ENCODE measurements at regions not wholly inside any gene's neighbourhood (a gene's known extent, or its start where the extent isn't known, plus 50 kb on each side); places are given as distances from the start of the nearest gene placed in this dataset.

DNA sequence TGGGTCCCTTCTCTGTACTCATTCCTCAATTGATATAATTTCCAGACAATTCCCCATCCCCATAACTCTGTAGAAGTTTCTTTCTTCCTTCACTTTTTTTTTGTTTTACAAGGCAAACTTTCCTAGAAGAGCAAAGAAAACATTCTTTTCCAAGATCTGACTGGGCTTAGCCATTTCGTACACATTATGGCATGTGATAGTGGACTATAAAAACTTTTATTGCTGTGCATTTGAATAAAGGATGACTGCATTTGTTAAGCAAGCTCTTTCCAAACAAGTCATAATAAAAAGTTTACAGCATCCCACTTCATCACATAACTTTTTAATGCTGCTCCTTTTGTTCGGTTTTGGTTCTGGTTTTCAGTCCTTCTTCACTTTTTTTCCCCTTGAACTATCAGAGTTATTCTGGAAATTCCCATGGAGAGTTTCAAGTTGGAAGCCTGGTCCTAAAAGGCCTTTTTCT is 231.0 kb upstream of the HMGA2 start:
- DNase-seq (ENCODE audit: low spot score): no peak
- WGBS: 85% methylated on average over 2 of the region's 2 CpGs
- Histone ChIP-seq H3K27me3 (ENCODE audit: control insufficient read depth in 4 of 4, insufficient read depth in 4 of 4, low read length in 3 of 4) (no peaks in the 10 kb centered on the region), H3K36me3 (ENCODE audit: control insufficient read depth in 4 of 4, insufficient read depth in 3 of 4, low read depth in 1 of 4, low read length in 3 of 4) (no peaks in the 10 kb centered on the region), H3K9ac (ENCODE audit: low read depth in 1 of 2, low read length in 2 of 2) (no peak overlapping the region), H3K4me3 (ENCODE audit: low read depth in 1 of 3, low read length in 3 of 3) (no peak overlapping the region), H3K9me3 (ENCODE audit: control insufficient read depth in 4 of 4, low read length in 3 of 4) (no peaks in the 10 kb centered on the region), H3K27ac (ENCODE audit: low read depth in 1 of 2, low read length in 2 of 2) (no peak overlapping the region), H3K4me1 (ENCODE audit: control insufficient read depth in 4 of 4, insufficient read depth in 4 of 4, low read length in 3 of 4) (no peaks in the 10 kb centered on the region)
- TF ChIP-seq, protein P1, sequence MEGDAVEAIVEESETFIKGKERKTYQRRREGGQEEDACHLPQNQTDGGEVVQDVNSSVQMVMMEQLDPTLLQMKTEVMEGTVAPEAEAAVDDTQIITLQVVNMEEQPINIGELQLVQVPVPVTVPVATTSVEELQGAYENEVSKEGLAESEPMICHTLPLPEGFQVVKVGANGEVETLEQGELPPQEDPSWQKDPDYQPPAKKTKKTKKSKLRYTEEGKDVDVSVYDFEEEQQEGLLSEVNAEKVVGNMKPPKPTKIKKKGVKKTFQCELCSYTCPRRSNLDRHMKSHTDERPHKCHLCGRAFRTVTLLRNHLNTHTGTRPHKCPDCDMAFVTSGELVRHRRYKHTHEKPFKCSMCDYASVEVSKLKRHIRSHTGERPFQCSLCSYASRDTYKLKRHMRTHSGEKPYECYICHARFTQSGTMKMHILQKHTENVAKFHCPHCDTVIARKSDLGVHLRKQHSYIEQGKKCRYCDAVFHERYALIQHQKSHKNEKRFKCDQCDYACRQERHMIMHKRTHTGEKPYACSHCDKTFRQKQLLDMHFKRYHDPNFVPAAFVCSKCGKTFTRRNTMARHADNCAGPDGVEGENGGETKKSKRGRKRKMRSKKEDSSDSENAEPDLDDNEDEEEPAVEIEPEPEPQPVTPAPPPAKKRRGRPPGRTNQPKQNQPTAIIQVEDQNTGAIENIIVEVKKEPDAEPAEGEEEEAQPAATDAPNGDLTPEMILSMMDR (IDR thresholded peaks at IDR 0.05; ENCODE audit: low read depth, low read length, missing input control): no peak
- no peak for TF ChIP-seq TAF1 (conservative IDR thresholded peaks at IDR 0.05)
- TF ChIP-seq FOXA1 (IDR thresholded peaks at IDR 0.05): no peak
- TF ChIP-seq SP1 (IDR thresholded peaks at IDR 0.05): no peak
- TF ChIP-seq, protein P2, sequence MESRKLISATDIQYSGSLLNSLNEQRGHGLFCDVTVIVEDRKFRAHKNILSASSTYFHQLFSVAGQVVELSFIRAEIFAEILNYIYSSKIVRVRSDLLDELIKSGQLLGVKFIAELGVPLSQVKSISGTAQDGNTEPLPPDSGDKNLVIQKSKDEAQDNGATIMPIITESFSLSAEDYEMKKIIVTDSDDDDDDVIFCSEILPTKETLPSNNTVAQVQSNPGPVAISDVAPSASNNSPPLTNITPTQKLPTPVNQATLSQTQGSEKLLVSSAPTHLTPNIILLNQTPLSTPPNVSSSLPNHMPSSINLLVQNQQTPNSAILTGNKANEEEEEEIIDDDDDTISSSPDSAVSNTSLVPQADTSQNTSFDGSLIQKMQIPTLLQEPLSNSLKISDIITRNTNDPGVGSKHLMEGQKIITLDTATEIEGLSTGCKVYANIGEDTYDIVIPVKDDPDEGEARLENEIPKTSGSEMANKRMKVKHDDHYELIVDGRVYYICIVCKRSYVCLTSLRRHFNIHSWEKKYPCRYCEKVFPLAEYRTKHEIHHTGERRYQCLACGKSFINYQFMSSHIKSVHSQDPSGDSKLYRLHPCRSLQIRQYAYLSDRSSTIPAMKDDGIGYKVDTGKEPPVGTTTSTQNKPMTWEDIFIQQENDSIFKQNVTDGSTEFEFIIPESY (IDR thresholded peaks at IDR 0.05): no peak
- no peak for TF ChIP-seq YY1 (IDR thresholded peaks at IDR 0.05)
- TF ChIP-seq MAX (IDR thresholded peaks at IDR 0.05): no peak
- no peak for TF ChIP-seq NR2F2 (IDR thresholded peaks at IDR 0.05)
- no peak for TF ChIP-seq GABPA (IDR thresholded peaks at IDR 0.05 in 1 of 2, conservative IDR thresholded peaks at IDR 0.05 in 1 of 2)
- TF ChIP-seq, protein P3, sequence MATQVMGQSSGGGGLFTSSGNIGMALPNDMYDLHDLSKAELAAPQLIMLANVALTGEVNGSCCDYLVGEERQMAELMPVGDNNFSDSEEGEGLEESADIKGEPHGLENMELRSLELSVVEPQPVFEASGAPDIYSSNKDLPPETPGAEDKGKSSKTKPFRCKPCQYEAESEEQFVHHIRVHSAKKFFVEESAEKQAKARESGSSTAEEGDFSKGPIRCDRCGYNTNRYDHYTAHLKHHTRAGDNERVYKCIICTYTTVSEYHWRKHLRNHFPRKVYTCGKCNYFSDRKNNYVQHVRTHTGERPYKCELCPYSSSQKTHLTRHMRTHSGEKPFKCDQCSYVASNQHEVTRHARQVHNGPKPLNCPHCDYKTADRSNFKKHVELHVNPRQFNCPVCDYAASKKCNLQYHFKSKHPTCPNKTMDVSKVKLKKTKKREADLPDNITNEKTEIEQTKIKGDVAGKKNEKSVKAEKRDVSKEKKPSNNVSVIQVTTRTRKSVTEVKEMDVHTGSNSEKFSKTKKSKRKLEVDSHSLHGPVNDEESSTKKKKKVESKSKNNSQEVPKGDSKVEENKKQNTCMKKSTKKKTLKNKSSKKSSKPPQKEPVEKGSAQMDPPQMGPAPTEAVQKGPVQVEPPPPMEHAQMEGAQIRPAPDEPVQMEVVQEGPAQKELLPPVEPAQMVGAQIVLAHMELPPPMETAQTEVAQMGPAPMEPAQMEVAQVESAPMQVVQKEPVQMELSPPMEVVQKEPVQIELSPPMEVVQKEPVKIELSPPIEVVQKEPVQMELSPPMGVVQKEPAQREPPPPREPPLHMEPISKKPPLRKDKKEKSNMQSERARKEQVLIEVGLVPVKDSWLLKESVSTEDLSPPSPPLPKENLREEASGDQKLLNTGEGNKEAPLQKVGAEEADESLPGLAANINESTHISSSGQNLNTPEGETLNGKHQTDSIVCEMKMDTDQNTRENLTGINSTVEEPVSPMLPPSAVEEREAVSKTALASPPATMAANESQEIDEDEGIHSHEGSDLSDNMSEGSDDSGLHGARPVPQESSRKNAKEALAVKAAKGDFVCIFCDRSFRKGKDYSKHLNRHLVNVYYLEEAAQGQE (IDR thresholded peaks at IDR 0.05): no peak
- TF ChIP-seq EGR1 (IDR thresholded peaks at IDR 0.05; ENCODE audit: low read depth in 2 of 2): no peak
- no peak for TF ChIP-seq RAD21 (IDR thresholded peaks at IDR 0.05)
- no peak for TF ChIP-seq JUND (IDR thresholded peaks at IDR 0.05)
- no peak for TF ChIP-seq RXRA (IDR thresholded peaks at IDR 0.05)
- TF ChIP-seq HNF4A (conservative IDR thresholded peaks at IDR 0.05): no peak
- no peak for TF ChIP-seq HNF4G (IDR thresholded peaks at IDR 0.05)
- TF ChIP-seq FOXA2 (IDR thresholded peaks at IDR 0.05): no peak
- TF ChIP-seq, protein P4, sequence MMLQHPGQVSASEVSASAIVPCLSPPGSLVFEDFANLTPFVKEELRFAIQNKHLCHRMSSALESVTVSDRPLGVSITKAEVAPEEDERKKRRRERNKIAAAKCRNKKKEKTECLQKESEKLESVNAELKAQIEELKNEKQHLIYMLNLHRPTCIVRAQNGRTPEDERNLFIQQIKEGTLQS (IDR thresholded peaks at IDR 0.05): no peak

Data from liver (tissue), 8 donors.